K562 (cell line): ENCODE measurements at regions not wholly inside any gene's neighbourhood (a gene's known extent, or its start where the extent isn't known, plus 50 kb on each side); places are given as distances from the start of the nearest gene placed in this dataset.
"Not testable (repeated sequence)": the region's sequence is repeated elsewhere in the genome, so short reads cannot be mapped to it uniquely, and the experiment has no call there.

Experiments
- ATAC-seq: fragments of 200-7000 bp; cut with Tn5 transposase; 3 replicates; pipeline ENCODE4 v1.9.1; 2020; ENCODE audit warnings: moderate library complexity
- BruUV-seq: library from RNA; stranded (reverse); fragments of 400-500 nt; replicated peaks from 2 replicates; lab custom pipeline; 2021; lab: Mats Ljungman, UMichigan
- CTCF ChIA-PET: fragments of 300-600 bp; formaldehyde crosslinking; extraction: SDS; loops from one replicate; lab custom pipeline; 2021; ENCODE audit warnings: low intra/inter-chr PET ratio; lab: Yijun Ruan, JAX
- POLR2A ChIA-PET: fragments of 300-600, 350-650 bp; sonication (Branson Sonifier 250); formaldehyde crosslinking; extraction: SDS; loops from one replicate; lab custom pipeline; 2021; ENCODE audit warnings: antibody characterized with exemption, inconsistent platforms; lab: Yijun Ruan, JAX
- DNase-seq, 4 experiments: peaks; one replicate each; pipeline versions ENCODE4 v3.0.0 to v3.0.0-alpha.2; 2011 to 2018; ENCODE audit warnings: low spot score in 3 of 4, mixed read lengths in 3 of 4; ENCODE audit errors: extremely low read depth in 1 of 4
- FAIRE-seq: peaks from 2 replicates; lab custom pipeline; 2011; peaks lifted over from hg19 to GRCh38; lab: Jason Lieb, UNC
- H2AFZ ChIP-seq: 2 replicates; pipeline ENCODE4 v1.6.0; 2011; ENCODE audit warnings: low read depth, low read length, control low read depth, inconsistent platforms
- H3K27ac ChIP-seq: fragments of 200-600 bp; 3 replicates; pipeline ENCODE4 v1.8.0; 2011; ENCODE audit warnings: low read depth, mild to moderate bottlenecking, control low read depth, inconsistent platforms, low read length, moderate library complexity, mixed read lengths; ENCODE audit errors: extremely low read depth
- H3K27me3 ChIP-seq, 2 experiments: fragments of 300-600 bp in 1 of 2; 2 replicates in 1 of 2; 3 replicates in 1 of 2; pipeline versions ENCODE4 v1.6.0 to v1.8.0; 2011; ENCODE audit warnings: inconsistent platforms in 2 of 2, low read length in 2 of 2, mild to moderate bottlenecking in 1 of 2, mixed read lengths in 1 of 2, moderate library complexity in 1 of 2; ENCODE audit not compliant: control insufficient read depth in 2 of 2, insufficient read depth in 2 of 2
- H3K36me3 ChIP-seq: fragments of 300-600 bp; 3 replicates; pipeline ENCODE4 v1.8.0; 2011; ENCODE audit warnings: mild to moderate bottlenecking, low read length, inconsistent platforms; ENCODE audit not compliant: control insufficient read depth, insufficient read depth
- H3K4me1 ChIP-seq, 2 experiments: fragments of 200-600 bp in 1 of 2; replicated peaks in 1 of 2; 2 replicates in 1 of 2; 3 replicates in 1 of 2; pipeline versions ENCODE4 v1.5.1 to v1.8.0; 2011; ENCODE audit warnings: inconsistent platforms in 2 of 2, low read length in 2 of 2, mild to moderate bottlenecking in 1 of 2, mixed read lengths in 1 of 2, moderate library complexity in 1 of 2; ENCODE audit not compliant: control insufficient read depth in 2 of 2, insufficient read depth in 2 of 2
- H3K4me2 ChIP-seq: 2 replicates; pipeline ENCODE4 v1.6.1; 2011; ENCODE audit warnings: low read length, control low read depth, inconsistent platforms, mixed read lengths; ENCODE audit not compliant: insufficient read depth
- H3K4me3 ChIP-seq: fragments of 200-600 bp; sonication (generic), shearing (Covaris generic); 2 replicates; pipeline ENCODE4 v1.5.1; 2016; ENCODE audit warnings: control low read depth, inconsistent platforms
- H3K79me2 ChIP-seq: fragments of 200-600 bp; 3 replicates; pipeline ENCODE4 v1.8.0; 2011; ENCODE audit warnings: low read length, inconsistent platforms; ENCODE audit not compliant: control insufficient read depth, insufficient read depth
- H3K9ac ChIP-seq, 2 experiments: 2 replicates each; pipeline versions ENCODE4 v1.6.0 to v1.6.1; 2011; ENCODE audit warnings: low read depth in 2 of 2, low read length in 2 of 2, control low read depth in 1 of 2, inconsistent platforms in 1 of 2, mild to moderate bottlenecking in 1 of 2, mixed read lengths in 1 of 2; ENCODE audit not compliant: insufficient read depth in 1 of 2
- H3K9me1 ChIP-seq: one replicate; pipeline ENCODE4 v1.6.0; 2011; ENCODE audit warnings: inconsistent platforms, mild to moderate bottlenecking, low read length, moderate library complexity; ENCODE audit not compliant: control insufficient read depth, insufficient read depth
- H3K9me3 ChIP-seq: replicated peaks from 2 replicates; pipeline ENCODE4 v1.5.1; 2011; ENCODE audit warnings: low read depth, low read length, inconsistent platforms; ENCODE audit not compliant: control insufficient read depth, insufficient read depth
- H4K20me1 ChIP-seq: replicated peaks from 2 replicates; pipeline ENCODE4 v1.6.1; 2011; ENCODE audit warnings: low read length, inconsistent platforms, mixed read lengths; ENCODE audit not compliant: control insufficient read depth, insufficient read depth
- DLX4 ChIP-seq: fragments of 250-450 bp; sonication (Bioruptor Pico); IDR thresholded peaks from 2 replicates; pipeline ENCODE4 v1.6.1; 2021; ENCODE audit warnings: mild to moderate bottlenecking
- GABPA ChIP-seq: fragments of 200-800 bp; sonication (Bioruptor generic); conservative IDR thresholded peaks from 2 replicates; pipeline ENCODE4 v1.6.1; 2016; ENCODE audit warnings: low read depth, missing genetic modification characterization, missing compliant biosample characterization
- SMARCA5 ChIP-seq: fragments of 450-650 bp; IDR thresholded peaks from 2 replicates; pipeline ENCODE4 v1.6.1; 2016
- WGBS: fragments of 100-300 bp; shearing (Covaris generic); methylation state at CpG from one replicate; pipeline ENCODE4 v1.1.6; 2016; ENCODE audit warnings: low coverage, mixed read lengths; ENCODE audit not compliant: insufficient coverage; ENCODE audit errors: missing lambda C conversion rate; 5-methylcytosine and 5-hydroxymethylcytosine counted together
- in situ Hi-C: fragments of 300-500 bp; cut with MboI; formaldehyde crosslinking; loops from 4 replicates; pipeline ENCODE4 v1.15.0; 2018; ENCODE audit warnings: inconsistent platforms, mixed read lengths
- intact Hi-C: fragments of 100-400 bp; cut with micrococcal nuclease; formaldehyde crosslinking; loops from 2 replicates; pipeline ENCODE4 v1.14.2; 2022

DNA sequence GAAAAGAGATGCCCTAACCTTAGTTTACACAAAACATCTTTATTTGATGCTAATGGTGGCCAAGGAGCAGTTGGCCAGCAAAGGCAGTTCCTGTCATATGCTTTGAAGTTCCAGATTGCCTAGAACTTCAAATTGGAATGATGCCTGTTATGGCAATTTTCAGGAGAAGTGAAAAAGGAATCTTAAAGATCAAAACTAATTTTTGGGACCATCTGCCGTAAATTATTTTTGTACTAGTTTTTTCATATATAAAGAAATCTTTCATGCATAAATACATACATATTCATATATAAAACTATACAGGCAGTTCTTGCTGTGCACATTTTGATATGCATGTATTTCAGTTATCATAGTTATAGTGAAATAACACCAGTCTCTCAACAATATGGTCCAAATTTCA lies 1185.6 kb upstream of the FAM98A start:
- TF ChIP-seq DLX4 (no peak), GABPA (tag) (no peak), SMARCA5 (no peak)
- POLR2A ChIA-PET: no interaction called here
- 0% methylated on average over 1 of the region's 1 CpG for WGBS

GRCh38 chr2:34750742-34751141 lies 1151.6 kb upstream of the FAM98A start:
- ATAC-seq, H3K9me1 ChIP-seq, H3K36me3 ChIP-seq, H3K9ac ChIP-seq, FAIRE-seq, H3K79me2 ChIP-seq, H3K27me3 ChIP-seq, H3K27ac ChIP-seq, H2AFZ ChIP-seq, H3K9me3 ChIP-seq, in situ Hi-C loops, H3K4me1 ChIP-seq, H4K20me1 ChIP-seq, H3K4me3 ChIP-seq, CTCF ChIA-PET, intact Hi-C loops, H3K4me2 ChIP-seq, DNase-seq, BruUV-seq: not testable (repeated sequence)
- POLR2A ChIA-PET: interaction anchor here (0.6 kb wide), 1 partner anchor 1615 kb away, joined by 3 read pairs; no protein-coding TSS in a partner anchor
- WGBS: 0% methylated on average over 5 of the region's 7 CpGs

More for the DNA sequence above, 1185.6 kb upstream of the FAM98A start:
- intact Hi-C loops: no loop called here
- Histone ChIP-seq H3K4me3 (no peak overlapping the region), H4K20me1 (no peaks in the 10 kb centered on the region), H2AFZ (no peak overlapping the region), H3K9me1 (no peaks in the 10 kb centered on the region), H3K79me2 (no peaks in the 10 kb centered on the region), H3K4me2 (no peak overlapping the region), H3K27me3 (no peaks in the 10 kb centered on the region), H3K36me3 (no peaks in the 10 kb centered on the region), H3K4me1 (no peaks in the 10 kb centered on the region), H3K27ac (no peak overlapping the region), H3K9ac (no peak overlapping the region), H3K9me3 (peaks cover 3% of the 10 kb centered on the region; the same call in 1 of the 2 replicates)
- CTCF ChIA-PET: no interaction called here
- FAIRE-seq: no peak
- ATAC-seq: no peak
- DNase-seq: no peak
- BruUV-seq: no TSS peak
- in situ Hi-C loops: no loop called here
